22Rv1 (cell line): ENCODE measurements at regions not wholly inside any gene's neighbourhood (a gene's known extent, or its start where the extent isn't known, plus 50 kb on each side); places are given as distances from the start of the nearest gene placed in this dataset.

Source experiments
- CTCF ChIP-seq: fragments of 450-650 bp; IDR thresholded peaks from 2 replicates; pipeline ENCODE4 v1.5.1; 2017; ENCODE audit warnings: mild to moderate bottlenecking
- ZFX ChIP-seq: fragments of 450-650 bp; IDR thresholded peaks from 2 replicates; pipeline ENCODE4 v1.6.1; 2017; ENCODE audit warnings: antibody characterized with exemption, borderline replicate concordance

GRCh38 chr21:23817337-23817736 is 1789.9 kb downstream of the MRPL39 start:
- TF ChIP-seq CTCF (no peak), ZFX (no peak)
